ENCODE measurements at regions not wholly inside any gene's neighbourhood (a gene's known extent, or its start where the extent isn't known, plus 50 kb on each side); places are given as distances from the start of the nearest gene placed in this dataset.
"Not testable (repeated sequence)": the region's sequence is repeated elsewhere in the genome, so short reads cannot be mapped to it uniquely, and the experiment has no call there.

- peak; percentile 24 for DNase-seq (ENCODE audit: low read depth)
- H3K4me3 ChIP-seq (ENCODE audit: low read depth, low read length): peak overlapping the region; percentile 39
These were observed 201.4 kb upstream of the C1QTNF3 start for GRCh38 chr5:34244281-34245031.

DNA sequence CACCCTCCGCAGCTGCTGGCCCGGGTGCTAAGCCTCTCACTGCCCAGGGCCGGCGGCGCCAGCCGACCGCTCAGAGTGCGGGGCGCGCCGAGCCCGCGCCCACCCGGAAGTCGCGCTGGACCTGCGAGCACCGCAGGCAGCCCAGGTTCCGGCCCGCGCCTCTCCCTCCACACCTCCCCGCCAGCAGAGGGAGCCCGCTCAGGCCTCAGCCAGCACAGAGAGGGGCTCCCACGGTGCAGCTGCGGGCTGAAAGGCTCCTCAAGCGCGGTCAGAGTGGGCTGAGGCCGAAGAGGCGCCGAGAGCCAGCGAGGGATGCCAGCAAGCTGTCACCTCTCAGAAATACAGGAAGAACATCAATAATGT is 202.0 kb upstream of the C1QTNF3 start:
- DNase-seq (ENCODE audit: low read depth); H3K4me3 ChIP-seq (ENCODE audit: low read depth, low read length): not testable (repeated sequence)

DNA sequence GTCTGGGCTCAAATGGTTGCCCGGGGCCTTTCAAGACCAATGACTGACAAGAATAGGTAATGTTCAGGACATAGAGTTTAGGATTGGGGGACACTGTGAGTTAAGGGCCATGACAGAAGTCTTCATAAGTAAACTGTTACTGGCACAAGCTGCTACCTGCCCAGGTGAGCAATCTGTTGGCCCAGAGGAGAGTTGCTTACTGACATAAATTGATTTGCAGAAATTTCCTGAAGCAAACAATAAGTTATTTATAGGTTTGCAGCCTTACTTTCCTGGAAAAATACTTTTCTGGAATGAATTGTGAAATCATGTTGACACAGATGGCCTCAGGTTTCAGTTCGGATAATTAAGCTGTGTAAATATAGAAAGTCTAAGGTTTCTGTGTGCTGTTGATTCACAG is 202.8 kb upstream of the C1QTNF3 start:
- peak overlapping the region; percentile 50 for H3K4me3 ChIP-seq (ENCODE audit: low read depth, low read length)
- not testable (repeated sequence) for DNase-seq (ENCODE audit: low read depth)

- H3K4me3 ChIP-seq (ENCODE audit: low read depth, low read length): not testable (repeated sequence)
These were observed 215.6 kb upstream of the C1QTNF3 start for GRCh38 chr5:34258598-34258997.

GRCh38 chr5:34261020-34261419 is 218.0 kb upstream of the C1QTNF3 start:
- DNase-seq (ENCODE audit: low read depth); H3K4me3 ChIP-seq (ENCODE audit: low read depth, low read length): not testable (repeated sequence)

More at GRCh38 chr5:34258598-34258997, 215.6 kb upstream of the C1QTNF3 start:
- DNase-seq (ENCODE audit: low read depth): not testable (repeated sequence)

GRCh38 chr5:34266151-34266550 is 223.1 kb upstream of the C1QTNF3 start:
- H3K4me3 ChIP-seq (ENCODE audit: low read depth, low read length); DNase-seq (ENCODE audit: low read depth): not testable (repeated sequence)

- not testable (repeated sequence) for DNase-seq (ENCODE audit: low read depth)
These were observed 253.7 kb upstream of the C1QTNF3 start for GRCh38 chr5:34296759-34297158.

DNA sequence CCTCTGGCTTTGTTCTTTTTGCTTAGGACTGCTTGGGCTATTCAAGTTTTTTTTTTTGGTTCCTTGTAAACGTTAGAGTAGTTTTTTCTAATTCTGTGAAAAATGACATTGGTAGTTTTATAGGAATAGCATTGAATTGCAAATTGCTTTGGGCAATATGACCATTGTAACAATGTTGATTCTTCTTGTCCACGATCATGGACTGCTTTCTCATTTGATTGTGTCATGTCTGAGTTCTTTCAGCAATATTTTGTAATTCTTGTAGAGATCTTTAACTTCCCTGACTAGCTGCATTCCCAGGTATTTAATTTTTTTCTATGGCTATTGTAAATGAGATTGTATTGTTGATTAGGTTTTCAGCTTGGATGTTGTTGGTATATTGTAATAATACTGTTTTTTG is 286.2 kb upstream of the C1QTNF3 start:
- not testable (repeated sequence) for H3K4me3 ChIP-seq (ENCODE audit: low read depth, low read length); DNase-seq (ENCODE audit: low read depth)

More at GRCh38 chr5:34296759-34297158, 253.7 kb upstream of the C1QTNF3 start:
- not testable (repeated sequence) for H3K4me3 ChIP-seq (ENCODE audit: low read depth, low read length)

DNA sequence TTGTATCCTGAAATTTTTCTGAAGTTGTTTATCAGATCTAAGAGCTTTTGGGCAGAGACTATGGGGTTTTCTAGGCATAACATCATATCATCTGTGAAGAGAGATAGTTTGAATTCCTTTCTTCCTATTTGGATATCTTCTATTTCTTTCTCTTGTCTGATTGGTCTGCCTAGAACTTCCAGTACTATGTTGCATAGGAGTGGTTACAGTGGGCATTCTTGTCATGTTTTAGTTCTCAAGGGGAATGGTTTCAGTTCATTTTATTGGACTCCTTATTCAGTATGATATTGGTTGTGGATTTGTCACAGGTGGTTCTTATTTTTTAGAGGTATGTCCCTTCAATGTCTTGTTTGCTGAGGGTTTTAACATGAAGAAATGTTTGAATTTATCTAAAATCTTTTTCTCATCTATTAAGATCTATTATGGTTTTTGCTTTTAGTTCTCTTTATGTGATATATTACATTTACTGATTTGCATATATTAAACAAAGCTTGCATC is 286.6 kb upstream of the C1QTNF3 start:
- DNase-seq (ENCODE audit: low read depth): not testable (repeated sequence)

GRCh38 chr5:34331928-34332454 is 289.0 kb upstream of the C1QTNF3 start:
- not testable (repeated sequence) for H3K4me3 ChIP-seq (ENCODE audit: low read depth, low read length); DNase-seq (ENCODE audit: low read depth)

More for the DNA sequence above, 286.6 kb upstream of the C1QTNF3 start:
- H3K4me3 ChIP-seq (ENCODE audit: low read depth, low read length): not testable (repeated sequence)

- DNase-seq (ENCODE audit: low read depth): not testable (repeated sequence)
These were observed 296.5 kb upstream of the C1QTNF3 start for GRCh38 chr5:34339408-34340001.

DNA sequence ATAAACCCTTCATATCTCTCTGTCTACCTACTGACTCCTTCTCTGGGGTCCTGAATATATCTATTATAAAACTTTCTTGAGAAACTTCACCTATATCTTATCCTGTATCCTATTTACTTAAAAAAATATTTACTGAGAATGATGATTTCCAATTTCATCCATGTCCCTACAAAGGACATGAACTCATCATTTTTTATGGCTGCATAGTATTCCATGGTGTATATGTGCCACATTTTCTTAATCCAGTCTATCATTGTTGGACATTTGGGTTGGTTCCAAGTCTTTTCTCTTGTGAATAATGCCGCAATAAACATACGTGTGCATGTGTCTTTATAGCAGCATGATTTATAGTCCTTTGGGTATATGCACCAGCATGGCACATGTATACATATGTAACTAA is 301.7 kb upstream of the RAI14 start:
- not testable (repeated sequence) for DNase-seq (ENCODE audit: low read depth); H3K4me3 ChIP-seq (ENCODE audit: low read depth, low read length)

More at GRCh38 chr5:34339408-34340001, 296.5 kb upstream of the C1QTNF3 start:
- not testable (repeated sequence) for H3K4me3 ChIP-seq (ENCODE audit: low read depth, low read length)

DNA sequence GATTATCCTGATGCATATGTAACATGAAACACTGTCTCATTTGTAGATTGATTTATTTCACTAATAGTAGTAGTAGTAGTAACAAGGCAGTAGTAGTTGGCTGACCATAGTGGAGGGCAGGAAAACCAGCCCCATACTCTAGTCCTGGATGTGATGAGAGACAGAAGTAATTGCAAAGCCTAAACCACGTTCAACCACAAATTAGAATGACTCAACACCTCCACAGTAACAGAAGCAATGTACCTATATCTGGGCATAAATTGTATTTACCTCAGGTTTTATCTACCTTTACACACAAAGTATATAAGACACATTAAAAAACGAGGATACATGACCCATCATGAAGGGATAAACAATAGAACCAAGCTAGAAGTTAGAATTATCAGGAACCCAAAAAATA is 284.7 kb upstream of the RAI14 start:
- H3K4me3 ChIP-seq (ENCODE audit: low read depth, low read length); DNase-seq (ENCODE audit: low read depth): not testable (repeated sequence)

- DNase-seq (ENCODE audit: low read depth); H3K4me3 ChIP-seq (ENCODE audit: low read depth, low read length): not testable (repeated sequence)
These were observed 284.3 kb upstream of the RAI14 start for GRCh38 chr5:34371817-34372216.

- not testable (repeated sequence) for H3K4me3 ChIP-seq (ENCODE audit: low read depth, low read length); DNase-seq (ENCODE audit: low read depth)
These were observed 283.4 kb upstream of the RAI14 start for GRCh38 chr5:34372739-34373138.

- not testable (repeated sequence) for DNase-seq (ENCODE audit: low read depth); H3K4me3 ChIP-seq (ENCODE audit: low read depth, low read length)
These were observed 278.5 kb upstream of the RAI14 start for GRCh38 chr5:34377651-34378050.

DNA sequence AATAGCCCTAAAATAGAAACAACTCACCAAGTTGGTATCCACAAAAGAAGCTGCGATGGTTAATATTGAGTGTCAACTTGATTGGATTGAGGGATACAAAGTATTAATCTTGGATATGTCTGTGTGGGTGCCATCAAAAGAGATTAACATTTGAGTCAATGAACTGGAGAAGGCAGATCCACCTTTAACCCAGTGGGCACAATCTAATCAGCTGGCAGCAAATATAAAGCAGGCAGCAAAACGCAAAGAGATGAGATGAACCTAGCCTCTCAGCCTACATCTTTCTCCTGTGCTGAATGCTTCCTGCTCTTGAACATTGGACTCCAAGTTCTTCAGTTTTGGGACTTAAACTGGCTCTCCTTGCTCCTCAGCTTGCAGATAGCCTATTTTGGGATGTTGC is 277.6 kb upstream of the RAI14 start:
- not testable (repeated sequence) for H3K4me3 ChIP-seq (ENCODE audit: low read depth, low read length); DNase-seq (ENCODE audit: low read depth)

- not testable (repeated sequence) for DNase-seq (ENCODE audit: low read depth); H3K4me3 ChIP-seq (ENCODE audit: low read depth, low read length)
These were observed 267.4 kb upstream of the RAI14 start for GRCh38 chr5:34388754-34389153.

Data from GM12864 (cell line).